ENCODE measurements at regions not wholly inside any gene's neighbourhood (a gene's known extent, or its start where the extent isn't known, plus 50 kb on each side); places are given as distances from the start of the nearest gene placed in this dataset.
"Not testable (repeated sequence)": the region's sequence is repeated elsewhere in the genome, so short reads cannot be mapped to it uniquely, and the experiment has no call there.

GRCh38 chr2:140073763-140074162 is 1293.6 kb upstream of the NXPH2 start:
- TF ChIP-seq CTCF (IDR thresholded peaks at IDR 0.05; ENCODE audit: insufficient read depth, low read length); POLR2AphosphoS5 (IDR thresholded peaks at IDR 0.05; ENCODE audit: low read depth): not testable (repeated sequence)
